HG03095 (cell line): ENCODE measurements at regions not wholly inside any gene's neighbourhood (a gene's known extent, or its start where the extent isn't known, plus 50 kb on each side); places are given as distances from the start of the nearest gene placed in this dataset.
"Not testable (repeated sequence)": the region's sequence is repeated elsewhere in the genome, so short reads cannot be mapped to it uniquely, and the experiment has no call there.

Source experiments
- ATAC-seq: cut with Tn5 transposase; IDR thresholded peaks from one replicate; pipeline ENCODE4 v1.9.1; 2021; ENCODE audit warnings: moderate library complexity; ENCODE audit not compliant: unreplicated experiment

DNA sequence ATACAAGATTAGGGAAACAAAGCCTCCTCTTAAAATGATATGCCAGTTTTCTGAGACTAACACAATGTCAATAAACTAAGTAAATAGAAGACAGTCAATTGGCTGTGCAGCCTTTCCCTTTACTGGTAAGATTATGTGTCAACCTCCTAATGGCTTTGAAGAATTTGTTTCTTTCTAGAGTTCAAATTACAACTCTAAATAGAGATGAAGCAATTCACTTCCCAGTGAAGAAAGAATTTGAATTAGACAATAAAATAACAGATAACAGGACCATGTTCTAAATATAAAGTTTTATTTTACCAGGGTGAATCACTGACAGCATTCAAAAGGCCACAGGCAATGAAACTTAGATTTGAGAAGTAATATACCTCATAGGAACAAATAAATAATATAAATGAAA is 680.3 kb downstream of the PLA2G4A start:
- ATAC-seq = no peak

DNA sequence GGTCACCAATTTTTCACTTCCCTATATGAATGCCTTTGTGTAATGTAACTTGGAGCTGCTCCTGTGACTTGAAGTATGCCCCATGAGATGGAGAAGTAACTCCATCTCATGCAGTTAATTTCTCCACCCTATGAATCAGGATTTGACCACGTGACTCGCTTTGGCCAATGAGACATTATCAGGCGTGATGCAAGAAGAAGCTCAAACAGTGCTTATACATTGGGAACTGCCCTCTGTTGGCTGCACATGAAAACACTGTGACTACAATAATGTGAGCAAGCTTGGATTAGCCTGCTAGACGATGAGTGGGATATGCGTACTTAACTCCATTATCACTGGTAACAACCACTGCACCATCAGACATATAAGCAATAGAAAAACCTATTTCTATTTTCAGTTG is 684.4 kb downstream of the PLA2G4A start:
- no peak for ATAC-seq

DNA sequence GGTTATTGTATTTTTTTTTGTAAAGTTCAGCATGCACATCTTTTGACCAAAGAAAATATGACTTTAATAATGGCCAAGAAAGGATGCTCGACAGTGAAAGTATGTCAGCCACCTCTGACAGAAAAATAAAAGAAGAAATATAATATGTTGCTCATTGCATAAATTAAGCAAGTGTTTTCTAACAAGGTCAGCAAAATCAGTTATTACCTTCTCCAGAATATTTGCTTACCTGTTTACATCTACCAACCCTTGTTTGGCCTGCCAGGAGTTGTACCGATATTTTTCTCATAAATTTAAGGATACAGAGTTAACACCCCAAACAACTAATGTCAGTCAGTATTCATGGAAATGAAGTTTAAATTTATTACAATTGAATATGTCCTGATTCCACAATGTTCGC is 685.4 kb downstream of the PLA2G4A start:
- ATAC-seq = no peak

DNA sequence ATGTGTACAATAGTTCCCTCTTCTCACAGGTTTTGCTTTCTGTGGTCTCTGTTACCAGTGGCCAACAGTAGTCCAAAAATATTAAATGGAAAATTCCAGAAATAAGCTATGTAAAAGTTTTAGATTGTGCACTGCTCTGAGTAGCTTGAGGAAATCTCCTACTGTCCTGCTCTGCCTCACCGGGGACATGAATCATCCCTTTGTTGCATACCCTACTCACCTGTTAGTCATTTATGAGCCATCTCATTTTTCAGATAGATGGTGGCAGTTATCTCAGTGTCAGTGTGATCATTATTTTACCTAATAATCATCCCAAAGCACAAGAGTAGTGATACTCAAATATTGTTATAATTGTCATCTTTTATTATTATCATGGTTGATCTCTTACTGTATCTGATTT is 688.1 kb downstream of the PLA2G4A start:
- ATAC-seq = no peak

DNA sequence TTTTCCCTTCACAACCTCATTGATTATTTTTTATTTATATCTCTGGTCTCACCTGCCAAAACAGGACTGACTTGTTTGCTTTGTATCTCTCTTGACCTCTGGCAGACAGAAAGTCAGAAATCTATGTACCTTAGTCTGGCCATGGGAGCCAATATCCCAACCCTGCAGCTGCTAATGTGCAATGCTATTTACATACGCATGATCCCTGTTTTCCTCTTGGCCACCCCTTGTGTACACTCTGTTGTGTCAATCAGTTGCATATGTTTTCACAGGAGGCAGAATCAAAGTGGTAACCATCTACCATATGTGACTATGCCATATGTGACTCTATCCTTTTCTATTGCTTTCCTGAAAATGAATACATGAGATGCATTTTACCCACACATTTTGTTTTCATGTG is 688.8 kb downstream of the PLA2G4A start:
- ATAC-seq = no peak

DNA sequence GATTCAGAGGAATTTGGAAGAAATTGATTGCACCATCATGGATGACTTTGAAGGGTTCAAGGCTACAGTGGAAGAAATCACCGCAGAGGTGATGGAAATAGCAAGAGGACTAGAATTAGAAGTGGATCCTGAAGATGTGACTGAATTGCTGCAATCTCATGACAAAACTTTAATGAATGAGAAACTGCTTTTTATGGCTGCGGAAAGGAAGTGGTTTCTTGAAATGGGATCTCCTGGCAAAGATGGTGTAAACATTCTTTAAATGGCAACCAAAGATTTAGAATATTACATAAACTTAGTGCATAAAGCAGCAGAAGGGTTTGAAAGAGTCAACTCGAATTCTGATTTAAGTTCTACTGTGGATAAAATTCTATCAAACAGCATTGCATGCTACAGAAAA is 698.6 kb downstream of the PLA2G4A start:
- ATAC-seq = no peak

DNA sequence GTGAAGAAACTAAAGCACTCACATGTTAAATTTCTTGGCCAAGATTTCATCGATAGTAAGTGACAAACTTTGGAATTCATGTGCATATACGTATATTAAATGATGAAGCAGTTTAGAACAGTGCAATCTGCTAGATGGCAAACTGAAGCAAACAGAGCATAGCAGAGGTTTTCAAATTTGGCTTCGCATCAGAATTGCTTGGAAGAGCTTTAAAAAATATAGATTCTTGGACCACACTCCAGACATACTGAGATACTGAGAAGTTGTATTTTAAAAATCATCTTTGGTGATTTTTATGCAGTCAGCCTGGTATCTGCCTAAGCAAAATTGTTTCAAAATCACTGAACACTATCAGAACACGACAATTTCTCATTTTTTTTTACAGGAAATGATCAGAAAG is 709.2 kb downstream of the PLA2G4A start:
- ATAC-seq = no peak

DNA sequence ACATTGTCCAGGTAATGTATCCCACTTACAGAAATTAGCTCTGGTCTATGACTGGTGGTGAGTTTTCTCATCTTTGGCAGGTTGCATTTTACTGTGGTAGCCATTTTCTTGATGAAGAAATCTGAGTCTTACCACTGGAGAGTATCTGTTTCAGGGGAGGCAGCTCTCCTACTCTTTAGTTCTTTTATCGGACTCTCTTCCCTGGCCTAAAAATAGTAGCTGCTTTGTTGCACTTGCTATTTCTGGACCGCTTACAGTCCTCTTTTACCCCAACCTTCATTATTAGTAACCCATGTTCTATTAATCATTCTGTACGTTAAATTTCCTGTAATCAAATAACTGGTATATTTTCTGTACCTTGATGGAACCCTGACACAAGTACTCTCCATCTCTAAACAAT is 720.8 kb downstream of the PLA2G4A start:
- ATAC-seq = no peak

DNA sequence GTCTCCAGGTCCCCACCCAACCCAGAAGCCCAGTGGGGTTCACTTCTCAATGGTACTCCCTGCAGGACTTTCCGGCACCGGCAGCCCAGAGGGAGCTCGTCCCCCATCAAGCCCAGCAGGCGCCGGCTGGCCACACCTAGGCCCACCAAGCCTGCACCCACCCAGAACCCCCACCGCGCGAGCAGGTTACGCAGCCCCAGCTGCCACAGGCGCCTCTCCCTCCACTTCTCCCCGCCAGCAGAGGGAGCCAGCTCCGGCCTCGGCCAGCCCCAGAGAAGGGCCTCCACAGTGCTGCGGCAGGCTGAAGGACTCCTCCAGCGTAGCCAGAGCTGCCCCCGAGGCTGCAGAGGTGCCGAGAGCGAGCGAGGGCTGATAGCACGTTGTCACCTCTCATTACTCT is 722.3 kb downstream of the PLA2G4A start:
- ATAC-seq = no peak

DNA sequence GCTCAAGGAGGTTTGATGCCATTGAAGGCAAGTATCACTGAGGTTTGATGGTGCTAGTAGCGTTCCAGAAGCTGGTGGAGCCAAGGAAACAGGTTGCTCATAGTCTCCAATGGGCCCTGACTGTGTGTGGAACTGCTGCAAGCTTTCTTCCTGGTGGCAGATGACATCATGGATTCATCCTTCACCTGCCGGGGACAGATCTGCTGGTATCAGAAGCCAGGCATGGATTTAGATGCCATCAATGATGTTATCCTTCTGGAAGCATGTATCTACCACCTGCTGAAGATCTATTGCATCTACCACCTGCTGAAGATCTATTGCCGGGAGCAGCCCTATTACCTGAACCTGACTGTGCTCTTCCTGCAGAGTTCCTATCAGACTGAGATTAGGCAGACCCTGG is 734.4 kb downstream of the PLA2G4A start:
- no peak for ATAC-seq

DNA sequence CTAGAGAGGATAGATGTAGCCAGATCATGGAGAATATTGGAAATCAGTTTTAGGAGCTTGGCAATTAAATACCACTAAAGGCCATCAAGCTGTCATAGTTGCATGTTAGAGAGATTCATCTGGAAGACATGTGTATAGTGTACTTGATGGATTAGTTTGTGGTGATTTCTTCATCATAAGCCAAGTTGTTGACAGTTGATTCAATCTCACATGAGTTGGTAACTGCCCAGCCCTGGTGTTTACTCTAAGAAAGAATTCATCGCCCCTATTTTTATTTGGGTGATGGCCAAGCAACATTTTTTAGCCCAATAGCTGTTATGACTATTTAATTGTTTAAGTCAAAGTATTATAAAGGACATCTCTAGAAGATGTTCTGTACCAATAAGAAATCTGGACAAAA is 737.6 kb downstream of the PLA2G4A start:
- no peak for ATAC-seq

DNA sequence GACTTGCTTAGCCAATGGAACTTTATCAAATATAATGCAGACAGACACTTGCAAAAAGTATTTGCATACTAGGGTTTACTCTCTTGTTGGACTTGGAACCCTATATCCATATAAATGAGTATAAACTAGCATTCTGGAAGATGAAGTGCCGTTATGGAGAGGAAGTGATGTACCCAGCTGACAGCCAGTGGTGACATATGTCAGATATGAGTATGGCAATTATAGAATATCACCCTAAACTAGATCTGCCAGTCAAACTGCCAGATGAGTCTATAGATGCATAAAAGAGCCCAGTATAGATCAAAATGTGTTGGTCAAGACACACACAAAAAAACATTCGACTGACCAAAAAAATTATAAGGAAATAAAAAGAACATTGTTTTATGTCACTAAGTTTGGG is 739.3 kb downstream of the PLA2G4A start:
- no peak for ATAC-seq

DNA sequence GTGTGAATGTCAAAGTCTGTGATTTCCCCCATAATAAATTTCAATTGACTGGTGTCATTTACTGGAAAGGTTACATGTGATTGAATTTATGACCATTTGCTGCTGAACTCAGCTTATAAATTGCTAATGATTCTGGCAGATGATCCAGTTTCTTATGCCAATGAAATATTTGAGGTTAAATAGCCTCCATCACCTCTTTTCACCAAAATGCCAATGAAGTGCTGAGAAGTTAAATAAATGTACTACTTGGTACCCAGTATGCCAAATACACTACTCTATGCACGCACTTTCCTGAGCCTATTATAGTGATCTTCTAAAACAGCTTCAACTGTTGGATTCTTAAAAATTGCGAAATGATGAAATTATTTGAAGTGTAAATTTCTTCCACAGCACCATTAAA is 741.4 kb downstream of the PLA2G4A start:
- ATAC-seq = no peak

DNA sequence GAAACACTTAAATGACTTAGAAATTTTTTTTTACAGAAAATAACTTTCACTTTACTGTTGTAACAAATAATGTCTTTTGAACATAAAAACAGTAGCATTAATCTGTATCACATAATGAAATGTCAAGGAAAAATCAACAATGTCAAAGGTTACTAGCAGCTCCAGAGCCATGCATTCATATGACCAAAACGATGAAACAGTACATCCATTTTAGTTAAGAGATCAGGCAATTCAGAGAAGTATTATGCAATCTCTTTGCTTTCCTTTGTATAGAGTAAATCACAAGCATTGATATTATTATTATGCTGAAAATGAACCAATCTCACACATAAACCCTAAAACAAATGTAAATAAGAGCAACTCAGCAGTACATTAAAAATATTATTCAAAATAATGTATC is 748.9 kb downstream of the PLA2G4A start:
- no peak for ATAC-seq

DNA sequence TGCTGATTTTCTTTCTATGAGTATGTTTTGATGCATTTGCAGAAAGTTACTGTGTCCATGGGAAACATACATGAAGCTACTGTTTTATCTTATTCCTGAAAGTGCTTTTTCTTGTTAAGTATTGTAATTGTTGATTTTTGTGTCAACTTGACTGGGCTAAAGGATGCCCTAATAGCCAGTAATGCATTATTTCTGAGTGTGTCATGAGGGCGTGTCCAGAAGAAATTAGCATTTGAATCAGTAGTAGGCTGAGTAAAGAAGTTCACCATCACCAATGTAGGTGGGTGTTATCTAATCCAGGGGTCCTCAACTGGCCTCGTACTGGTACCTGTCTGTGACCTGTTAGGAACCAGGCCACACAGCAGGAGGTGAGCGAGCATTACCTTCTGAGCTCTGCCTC is 760.2 kb downstream of the PLA2G4A start:
- no peak for ATAC-seq

DNA sequence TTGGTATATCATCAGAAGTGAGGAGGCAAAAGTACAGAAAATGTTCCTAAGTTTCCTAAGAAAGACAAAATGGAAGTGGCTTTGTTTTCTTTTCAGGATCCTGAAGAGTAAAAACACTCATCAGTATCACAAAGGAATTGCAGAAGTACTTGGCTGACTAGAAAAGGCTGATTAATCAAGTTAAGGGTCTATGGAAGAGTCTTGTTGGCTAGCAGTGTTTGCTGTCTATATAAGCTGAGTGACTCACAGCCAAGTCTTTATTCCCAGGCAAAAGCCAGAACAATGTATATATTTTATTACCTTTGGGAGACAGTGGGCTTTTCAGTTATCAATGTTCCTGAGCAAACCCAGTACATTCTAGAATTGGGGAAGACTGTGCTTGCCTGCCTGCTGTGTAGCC is 777.0 kb downstream of the PLA2G4A start:
- no peak for ATAC-seq

DNA sequence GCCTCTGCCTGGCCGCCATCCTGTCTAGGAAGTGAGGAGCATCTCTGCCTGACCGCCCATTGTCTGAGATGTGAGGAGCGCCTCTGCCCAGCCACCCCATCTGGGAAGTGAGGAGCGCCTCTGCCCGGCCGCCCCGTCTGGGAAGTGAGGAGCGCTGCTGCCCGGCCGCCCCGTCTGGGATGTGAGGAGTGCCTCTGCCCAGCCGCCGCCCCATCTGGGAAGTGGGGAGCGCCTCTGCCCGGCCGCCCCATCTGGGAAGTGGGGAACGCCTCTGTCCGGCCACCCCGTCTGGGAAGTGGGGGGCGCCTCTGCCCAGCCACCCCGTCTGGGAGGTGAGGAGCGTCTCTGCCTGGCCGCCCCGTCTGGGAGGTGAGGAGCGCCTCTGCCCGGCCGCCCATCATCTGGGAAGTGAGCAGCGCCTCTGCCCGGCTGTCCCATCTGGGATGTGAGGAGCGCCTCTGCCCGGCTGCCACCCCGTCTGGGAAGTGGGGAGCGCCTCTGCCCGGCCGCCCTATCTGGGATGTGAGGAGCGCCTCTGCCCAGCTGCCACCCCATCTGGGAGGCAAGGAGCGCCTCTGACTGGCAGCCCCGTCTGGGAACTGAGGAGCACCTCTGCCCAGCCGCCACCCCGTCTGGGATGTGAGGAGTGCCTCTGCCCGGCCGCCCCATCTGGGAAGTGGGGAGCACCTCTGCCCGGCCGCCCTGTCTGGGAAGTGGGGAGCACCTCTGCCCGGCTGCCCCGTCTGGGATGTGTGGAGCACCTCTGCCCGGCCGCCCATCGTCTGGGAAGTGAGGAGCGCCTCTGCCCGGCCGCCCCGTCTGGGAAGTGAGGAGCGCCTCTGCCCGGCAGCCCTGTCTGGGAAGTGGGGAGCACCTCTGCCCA is 787.3 kb downstream of the PLA2G4A start:
- not testable (repeated sequence) for ATAC-seq

DNA sequence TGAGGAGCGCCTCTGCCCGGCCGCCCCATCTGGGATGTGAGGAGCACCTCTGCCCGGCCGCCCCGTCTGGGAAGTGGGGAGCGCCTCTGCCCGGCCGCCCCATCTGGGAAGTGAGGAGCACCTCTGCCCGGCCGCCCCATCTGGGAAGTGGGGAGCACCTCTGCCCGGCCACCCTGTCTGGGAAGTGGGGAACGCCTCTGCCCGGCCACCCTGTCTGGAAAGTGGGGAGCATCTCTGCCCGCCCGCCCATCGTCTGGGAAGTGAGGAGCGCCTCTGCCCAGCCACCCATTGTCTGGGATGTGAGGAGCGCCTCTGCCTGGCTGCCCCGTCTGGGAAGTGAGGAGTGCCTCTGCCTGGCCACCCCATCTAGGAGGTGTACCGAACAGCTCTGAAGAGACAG is 788.1 kb downstream of the PLA2G4A start:
- not testable (repeated sequence) for ATAC-seq

DNA sequence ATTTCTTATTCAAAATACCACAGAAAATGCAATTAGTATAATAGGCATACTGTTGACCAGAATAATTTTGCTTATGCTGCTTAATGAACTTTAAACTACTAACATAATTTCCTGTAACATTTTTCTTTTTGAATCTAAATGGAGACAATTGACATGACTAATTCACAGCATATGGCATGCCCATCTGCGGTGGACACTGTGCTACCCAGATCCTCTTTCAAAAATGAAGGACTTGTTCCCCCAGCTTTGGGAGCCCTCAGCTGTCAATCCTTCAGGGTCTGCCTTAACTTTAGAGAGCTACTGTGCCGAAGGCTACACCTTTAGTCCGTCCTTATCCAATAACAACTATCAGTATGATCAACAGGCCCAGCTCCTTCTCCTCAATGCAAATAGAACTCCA is 789.0 kb downstream of the PLA2G4A start:
- ATAC-seq = no peak

DNA sequence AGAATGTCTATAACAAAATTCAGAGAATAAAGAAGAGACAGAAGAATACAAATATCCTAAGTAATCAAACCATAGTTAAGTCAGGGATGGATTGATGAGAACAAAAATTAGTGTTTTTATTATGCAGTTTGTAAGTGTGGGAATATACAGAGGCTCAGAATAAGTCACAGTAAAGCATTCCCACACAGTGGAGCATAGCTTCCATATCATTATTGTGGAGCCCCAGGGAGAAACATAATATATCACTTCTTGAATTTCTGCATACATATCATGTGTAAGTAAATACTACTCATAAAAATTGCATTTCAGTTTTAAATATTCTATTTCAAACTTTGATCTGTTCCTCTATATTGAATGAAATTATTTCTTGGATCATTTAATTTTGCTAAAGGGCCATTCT is 790.4 kb downstream of the PLA2G4A start:
- ATAC-seq = no peak

DNA sequence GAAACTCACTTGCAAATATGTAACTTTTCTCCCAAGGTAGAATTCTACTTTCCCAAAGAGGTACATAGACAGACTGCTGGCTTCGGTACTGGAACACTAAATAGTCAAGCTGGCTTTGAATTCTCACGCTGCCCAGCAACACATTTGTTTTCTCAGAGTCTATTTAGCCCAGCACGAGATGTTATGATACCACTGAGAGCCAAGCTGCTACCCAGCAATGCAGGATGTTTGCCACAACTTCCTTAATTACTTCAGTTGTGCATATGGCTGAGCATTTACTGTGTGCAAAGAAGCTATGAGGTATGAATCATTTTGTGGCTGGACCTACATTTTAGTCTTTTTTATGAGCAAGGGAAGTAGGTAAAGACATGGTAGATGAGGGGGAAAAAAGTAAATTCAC is 793.2 kb downstream of the PLA2G4A start:
- no peak for ATAC-seq

DNA sequence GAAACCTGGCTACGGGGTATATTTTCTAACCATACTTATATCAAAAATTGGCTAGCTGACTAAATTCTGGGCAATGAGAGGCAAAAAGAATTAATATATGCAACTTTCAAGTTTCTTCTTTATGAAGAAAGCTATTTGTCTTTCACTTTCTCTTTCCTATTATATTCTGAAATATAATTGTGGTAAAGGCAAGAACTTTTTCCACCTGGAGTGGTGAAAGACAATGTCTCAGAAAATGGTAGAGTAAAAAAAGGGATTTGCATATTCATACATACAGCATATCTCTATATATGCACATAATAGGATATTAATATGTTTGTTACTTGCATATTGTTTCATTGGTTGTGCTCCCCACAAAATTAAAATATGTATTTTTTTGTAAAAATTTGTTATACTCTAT is 793.8 kb downstream of the PLA2G4A start:
- ATAC-seq = no peak
